Loucy (cell line): ENCODE measurements at regions not wholly inside any gene's neighbourhood (a gene's known extent, or its start where the extent isn't known, plus 50 kb on each side); places are given as distances from the start of the nearest gene placed in this dataset.

Experiments
- EZH2phosphoT487 ChIP-seq: fragments of 200-600 bp; IDR thresholded peaks from 2 replicates; pipeline ENCODE4 v1.6.1; 2018; ENCODE audit warnings: antibody characterized with exemption, mild to moderate bottlenecking, moderate library complexity, borderline replicate concordance
- TF ChIP-seq, protein P1 (sequence below): fragments of 200-600 bp; sonication (generic); conservative IDR thresholded peaks from 2 replicates; pipeline ENCODE4 v1.5.1; 2014; ENCODE audit warnings: mild to moderate bottlenecking, antibody characterized with exemption, low read length

DNA sequence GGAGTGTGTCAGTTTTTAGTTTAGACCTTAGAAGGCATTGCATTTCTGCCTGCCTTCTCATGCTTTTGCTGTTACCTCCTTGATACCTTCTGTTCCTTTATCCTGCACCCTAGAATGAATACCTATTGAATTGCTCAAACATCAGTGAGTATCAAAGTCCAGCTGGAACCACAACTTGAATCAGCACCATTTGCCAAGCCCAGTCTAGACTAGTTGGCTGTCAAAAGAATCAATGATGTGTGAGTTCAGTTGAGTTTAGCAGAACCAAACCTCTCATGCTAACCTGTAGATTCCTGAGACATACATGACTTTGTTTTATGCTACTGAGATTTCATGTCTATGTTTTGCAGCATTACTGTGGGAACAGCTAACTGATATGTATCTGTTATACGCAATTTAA is 116.6 kb downstream of the FAM170A start:
- TF ChIP-seq, protein P1, sequence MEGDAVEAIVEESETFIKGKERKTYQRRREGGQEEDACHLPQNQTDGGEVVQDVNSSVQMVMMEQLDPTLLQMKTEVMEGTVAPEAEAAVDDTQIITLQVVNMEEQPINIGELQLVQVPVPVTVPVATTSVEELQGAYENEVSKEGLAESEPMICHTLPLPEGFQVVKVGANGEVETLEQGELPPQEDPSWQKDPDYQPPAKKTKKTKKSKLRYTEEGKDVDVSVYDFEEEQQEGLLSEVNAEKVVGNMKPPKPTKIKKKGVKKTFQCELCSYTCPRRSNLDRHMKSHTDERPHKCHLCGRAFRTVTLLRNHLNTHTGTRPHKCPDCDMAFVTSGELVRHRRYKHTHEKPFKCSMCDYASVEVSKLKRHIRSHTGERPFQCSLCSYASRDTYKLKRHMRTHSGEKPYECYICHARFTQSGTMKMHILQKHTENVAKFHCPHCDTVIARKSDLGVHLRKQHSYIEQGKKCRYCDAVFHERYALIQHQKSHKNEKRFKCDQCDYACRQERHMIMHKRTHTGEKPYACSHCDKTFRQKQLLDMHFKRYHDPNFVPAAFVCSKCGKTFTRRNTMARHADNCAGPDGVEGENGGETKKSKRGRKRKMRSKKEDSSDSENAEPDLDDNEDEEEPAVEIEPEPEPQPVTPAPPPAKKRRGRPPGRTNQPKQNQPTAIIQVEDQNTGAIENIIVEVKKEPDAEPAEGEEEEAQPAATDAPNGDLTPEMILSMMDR, result no peak
- TF ChIP-seq EZH2phosphoT487, result no peak
